ENCODE measurements at regions not wholly inside any gene's neighbourhood (a gene's known extent, or its start where the extent isn't known, plus 50 kb on each side); places are given as distances from the start of the nearest gene placed in this dataset.

DNA sequence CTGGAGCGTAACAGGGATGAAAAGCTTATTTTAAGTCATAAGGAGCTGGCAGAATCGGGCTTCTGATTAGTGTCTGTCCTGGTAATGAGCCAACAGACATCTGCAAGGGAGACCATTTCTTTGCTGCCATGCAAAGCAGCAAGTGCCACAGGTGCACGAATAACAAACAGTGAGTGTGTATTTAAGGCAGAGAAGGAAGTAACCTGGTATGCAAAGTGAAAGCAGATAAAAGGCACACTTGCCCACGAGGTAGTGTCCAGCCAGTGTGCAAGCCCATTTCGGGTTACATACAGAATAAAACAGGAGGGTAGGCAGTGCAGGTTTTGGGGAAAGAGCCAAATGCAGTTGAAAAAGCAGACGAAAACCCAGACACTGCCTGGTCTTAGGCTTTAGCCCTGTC, 1153.7 kb downstream of the SI start:
- peak; percentile 59 for DNase-seq

DNA sequence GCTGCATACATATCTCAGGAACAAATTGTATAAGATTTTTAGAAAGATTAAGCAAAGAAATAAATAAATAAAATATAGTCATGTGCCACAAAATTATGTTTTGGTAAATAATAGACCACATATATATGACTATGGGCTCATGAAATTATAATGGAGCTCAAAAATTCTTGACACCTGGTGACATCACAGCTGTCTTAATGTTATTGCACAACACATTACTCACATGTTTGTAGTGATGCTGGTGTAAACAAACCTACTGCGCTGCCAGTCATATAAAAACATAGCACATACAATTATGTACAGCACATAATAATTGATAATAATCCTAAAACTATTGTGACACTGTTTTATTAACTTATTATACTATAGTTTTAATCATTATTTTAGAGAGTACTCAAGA, 1159.1 kb downstream of the SI start:
- no peak for DNase-seq

DNA sequence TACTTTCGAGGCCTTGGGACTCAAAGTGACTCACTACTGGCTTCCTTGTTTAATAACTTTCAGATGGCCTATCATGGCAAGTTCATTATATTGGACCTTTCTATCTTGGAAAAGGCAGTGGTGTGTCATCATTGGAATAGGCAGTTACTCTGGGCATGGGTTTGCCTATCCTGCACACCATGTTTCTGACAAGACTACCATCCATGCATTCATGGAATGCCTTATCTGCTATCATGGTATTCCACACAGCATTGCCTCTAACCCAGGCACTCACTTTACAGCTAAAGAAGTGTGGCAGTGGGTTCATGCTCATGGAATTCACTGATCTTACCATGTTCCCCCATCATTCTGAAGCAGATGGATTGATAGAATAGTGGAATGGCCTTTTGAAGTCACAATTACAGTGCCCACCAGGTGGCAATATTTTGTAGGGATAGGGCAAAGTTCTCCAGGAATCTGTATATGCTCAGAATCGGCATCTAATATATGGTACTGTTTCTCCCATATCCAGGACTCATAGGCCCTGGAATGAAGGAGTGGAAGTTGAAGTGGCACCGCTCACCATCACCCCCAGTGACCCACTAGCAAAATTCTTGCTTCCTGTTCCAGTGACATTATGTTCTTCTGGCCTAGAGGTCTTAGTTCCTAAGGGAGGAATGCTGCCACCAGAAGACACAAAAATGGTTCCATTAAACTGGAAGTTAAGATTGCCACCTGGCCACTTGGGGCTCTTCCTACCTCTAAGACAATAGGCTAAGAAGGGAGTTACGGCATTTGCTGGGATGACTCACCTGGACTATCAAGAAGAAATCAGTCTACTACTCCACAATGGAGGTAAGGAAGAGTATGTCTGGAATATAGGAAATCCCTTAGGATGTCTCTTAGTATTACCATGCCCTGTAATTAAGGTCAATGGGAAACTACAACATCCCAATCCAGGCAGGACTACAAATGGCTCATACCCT, 1161.4 kb downstream of the SI start:
- peak; percentile 14 for DNase-seq

DNA sequence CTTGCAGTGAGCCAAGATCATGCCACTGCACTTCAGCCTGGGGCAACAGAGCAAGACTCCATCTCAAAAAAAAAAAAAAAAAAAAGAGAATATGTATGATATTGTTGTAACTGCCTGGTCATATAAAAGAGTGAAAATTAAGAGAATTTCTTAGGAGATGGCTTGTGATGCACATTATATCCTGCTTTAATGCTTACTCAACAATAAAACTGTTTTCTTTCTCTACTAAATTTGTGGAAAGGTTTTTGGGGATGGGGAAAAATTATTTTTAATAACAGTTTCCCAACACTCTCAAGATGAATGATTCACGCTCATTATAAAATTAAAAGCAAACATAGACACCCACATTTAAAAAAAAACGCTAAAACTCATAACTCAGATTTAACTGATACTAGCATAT, 1163.0 kb downstream of the SI start:
- DNase-seq = no peak

DNA sequence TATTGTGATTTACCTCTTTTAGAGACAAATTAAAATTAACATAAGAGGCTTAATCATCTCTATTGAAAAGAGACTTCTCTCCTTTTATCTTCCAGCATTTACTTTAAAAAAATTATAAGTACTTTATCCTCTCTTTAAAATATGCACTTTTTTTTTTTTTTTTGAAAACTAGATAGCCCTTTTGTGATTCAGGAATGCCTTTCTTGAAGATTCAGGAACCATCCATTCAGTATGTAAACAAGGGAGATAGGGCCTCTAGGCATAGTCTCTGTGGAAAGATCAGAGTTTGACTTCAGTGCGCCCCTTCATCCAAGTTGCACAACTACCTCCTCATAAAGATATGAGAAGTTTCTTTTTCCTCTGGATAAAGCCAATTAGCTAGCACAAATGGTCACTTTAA, 1163.7 kb downstream of the SI start:
- no peak for DNase-seq

DNA sequence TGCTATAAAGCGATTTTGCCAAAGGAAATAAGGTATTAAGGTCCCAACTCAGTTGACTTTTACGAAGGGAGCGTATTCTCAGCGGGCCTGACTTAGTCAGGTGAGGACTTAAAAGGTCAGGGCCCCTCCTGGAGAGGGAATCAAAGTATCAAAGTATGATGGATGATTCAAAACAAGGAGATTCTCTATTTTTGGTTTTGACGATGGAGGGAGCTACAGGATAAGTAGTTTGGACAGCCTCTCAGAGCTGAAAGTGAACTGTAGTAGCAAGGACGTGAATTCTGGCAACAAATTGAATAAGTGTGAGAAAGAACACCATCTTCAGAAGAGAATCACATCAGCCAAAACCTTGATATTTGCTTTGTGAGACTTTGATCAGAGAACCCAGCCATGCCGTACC, 1186.5 kb downstream of the SI start:
- no peak for DNase-seq

DNA sequence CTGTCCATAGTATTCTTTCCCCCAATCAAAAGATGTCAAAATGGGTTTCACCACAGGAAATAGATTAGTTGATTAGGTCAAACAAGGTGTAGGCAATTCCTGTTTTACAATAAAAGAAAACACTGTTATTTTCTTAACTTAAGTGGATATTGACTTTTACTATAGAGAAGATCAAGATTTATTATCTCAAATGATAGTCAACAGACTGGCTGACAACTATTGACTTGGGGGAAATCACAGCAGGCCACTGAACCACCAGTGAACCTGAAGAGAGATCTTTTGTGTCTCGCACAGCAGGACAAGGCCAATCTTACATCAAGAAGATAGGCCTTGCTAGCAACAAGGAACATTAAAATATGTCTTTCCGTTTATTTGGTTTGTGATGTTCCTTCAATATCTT, 1187.6 kb downstream of the SI start:
- DNase-seq = no peak

DNA sequence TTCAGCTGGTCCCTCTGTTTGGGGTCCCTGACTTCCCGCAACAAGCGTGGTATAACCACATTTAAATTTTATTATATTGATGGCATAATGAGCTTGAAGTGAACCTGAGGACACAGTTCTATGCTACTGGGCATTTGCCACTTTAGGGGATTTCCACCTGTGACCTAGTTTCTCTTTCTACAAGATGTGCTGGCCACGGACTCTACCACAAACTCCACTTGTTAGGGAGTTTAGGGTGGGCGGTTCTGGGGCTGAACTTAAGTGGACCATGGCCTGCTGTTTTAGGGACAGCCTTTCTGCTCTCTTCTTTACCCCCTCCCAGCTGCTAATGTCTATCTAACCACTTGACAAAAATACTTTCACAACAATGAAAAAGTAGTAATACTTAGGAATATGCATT, 1199.1 kb downstream of the SI start:
- no peak for DNase-seq

DNA sequence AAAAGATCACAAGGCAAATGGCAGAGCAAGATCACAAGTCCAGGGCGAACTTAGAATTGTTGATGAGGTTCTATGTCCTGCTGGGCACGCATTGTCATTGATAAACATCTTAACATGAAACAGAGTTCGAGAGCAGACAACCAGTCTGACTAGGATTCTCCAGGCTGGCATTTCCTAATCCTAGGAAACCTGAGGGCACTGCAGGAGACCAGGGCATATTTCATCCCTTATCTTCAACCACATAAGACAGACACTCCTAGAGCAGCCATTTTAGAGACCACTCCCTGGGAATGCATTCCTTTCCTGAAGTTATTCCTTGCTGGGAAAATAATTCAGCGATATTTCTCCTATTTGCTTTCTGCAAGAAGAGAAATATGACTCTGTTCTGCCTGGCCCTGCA, 1199.9 kb downstream of the SI start:
- DNase-seq = no peak

DNA sequence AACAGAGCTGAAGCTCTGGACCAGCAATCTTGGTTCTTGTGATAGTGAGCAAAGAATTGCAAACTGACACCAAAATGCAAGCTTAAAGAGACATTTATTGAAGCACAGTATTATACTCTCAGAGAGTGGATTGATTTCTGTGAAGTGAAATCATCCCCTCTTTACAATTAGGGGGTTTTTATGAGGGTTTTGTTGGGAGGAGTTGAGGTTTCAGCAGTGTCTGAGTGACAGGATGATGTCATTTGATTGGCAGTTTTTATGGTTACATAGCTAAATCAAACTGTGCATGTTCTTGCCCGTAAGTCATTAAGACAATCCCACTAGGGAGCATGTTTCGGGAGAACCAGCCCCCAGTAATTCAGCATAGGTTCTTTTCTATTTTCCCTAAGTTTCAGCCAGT, 1200.5 kb downstream of the SI start:
- no peak for DNase-seq

DNA sequence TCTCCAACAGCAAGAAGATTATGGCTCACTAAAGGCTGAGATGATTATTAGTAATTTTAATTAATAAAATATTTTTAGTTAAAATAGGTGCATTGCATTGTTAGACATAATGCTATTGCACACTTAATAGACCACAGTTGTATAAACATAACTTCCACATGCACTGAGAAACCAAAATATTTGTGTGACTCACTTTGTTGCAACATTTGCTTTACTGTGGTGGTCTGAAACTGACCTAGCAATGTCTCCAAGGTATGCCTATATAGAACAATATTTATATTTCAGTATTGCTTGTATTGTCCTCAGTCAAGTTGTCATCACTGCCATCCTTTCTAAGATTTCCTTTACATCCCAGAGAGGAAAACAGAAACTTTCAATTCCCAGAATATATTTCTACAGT, 1215.2 kb downstream of the SI start:
- DNase-seq = no peak

DNA sequence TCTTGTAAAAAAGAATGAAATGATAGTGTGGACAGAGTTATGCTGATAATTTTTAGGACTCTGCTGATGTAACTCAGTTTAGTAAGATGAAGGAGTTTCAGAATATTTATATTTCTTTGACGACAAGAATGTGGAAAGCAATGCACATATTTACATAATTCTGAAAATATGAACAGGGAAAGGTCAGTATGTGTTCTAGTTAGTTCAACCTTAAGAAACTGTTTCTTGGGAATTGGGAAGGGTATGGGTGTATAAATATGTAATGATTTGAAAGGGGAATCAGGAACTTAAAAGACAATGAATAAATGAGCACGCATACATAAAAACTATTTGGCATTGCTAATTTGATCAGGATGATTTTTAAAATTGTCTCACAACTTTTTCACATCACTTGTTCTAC, 1226.1 kb downstream of the SI start:
- DNase-seq = no peak

DNA sequence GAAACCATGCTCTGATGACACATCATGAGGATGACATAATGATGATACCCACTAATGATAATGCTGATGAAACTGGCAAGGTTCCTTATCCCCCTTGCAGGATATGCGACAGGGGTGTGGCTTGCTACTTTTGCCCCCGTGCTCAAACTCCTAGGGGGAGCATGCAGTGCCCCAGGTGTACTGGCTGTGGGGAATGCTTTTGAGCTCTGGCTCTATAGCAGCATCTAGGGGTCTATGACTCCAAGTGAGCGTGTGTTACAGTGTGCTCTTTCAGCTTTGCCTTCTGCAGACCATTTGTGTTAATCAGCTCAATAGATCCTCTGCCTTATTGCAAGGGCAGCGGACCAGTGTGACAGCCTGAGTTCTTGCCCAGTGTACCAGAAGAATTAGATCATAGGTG, 1239.5 kb downstream of the SI start:
- no peak for DNase-seq

DNA sequence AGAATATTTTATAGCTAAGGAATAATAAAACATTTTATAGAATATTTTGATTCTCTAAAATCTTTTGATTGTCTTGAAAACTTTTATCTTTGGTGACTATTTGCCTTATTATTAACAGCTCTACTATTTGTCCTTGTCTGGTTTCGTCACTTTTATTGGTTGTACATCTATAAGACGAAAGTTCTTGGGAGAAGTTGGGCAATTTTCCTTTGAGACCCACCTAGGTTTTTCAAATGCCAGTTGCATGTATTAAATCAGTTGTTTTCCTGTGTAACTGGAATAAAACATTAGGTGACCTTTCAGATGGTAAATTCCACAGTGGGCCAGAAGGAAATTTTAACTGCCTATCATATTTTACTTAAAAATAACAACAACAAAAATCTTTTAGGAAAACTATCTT, 1245.7 kb downstream of the SI start:
- no peak for DNase-seq

DNA sequence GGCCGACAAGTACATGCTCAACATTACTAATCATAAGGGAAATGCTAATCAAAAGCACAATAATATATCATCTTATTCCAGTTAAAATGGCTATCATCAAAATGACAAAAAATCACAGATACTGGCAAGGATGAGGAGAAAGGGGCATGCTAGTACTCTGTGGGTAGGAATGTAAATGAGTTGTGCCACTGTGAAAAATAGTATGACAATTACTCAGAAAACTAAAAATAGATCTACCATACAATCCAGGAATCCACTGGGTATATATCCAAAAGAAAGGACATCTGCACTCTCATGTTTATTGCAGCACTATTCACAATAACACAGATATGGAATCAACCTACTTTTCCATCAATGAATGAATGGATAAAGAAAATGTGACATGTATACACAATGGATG, 1256.5 kb downstream of the SI start:
- DNase-seq = no peak

DNA sequence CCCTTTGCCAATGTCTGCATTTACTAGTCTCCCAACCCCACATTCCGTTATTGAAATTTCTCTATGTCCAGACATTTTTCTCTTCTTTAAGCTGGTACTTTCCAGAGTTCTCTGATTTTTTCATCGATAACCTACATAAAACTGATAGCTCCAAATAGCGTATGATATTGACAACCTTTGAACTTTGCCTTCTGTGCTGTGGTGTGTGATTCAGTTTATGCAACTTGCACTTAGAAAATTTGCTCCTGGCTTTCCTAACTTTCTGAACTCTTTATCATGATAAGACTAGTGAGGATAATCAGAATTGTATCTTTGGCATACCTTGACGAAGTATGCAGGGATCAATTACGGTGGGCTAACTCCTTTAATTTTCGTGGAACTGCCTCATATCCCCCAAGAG, 1261.3 kb downstream of the SI start:
- DNase-seq = no peak

DNA sequence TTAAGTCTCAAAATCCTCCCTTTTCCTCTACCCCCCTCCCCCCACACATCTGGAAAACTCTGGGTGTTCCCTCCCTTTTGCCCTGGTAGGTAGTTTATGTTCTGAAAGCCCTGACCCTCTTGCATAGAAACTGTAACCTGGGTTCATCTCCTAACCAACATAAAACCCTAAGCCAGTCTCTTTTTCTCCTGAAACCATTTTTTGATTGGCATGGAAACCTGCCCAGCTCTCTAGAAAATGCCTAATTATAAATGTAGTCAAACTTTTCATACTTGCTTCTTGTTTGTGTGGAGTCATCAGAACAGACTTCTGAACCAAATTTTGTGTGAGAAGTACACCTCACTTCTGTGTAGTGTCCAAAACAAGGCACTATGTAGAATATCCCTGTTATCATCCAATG, 1264.4 kb downstream of the SI start:
- DNase-seq = no peak

DNA sequence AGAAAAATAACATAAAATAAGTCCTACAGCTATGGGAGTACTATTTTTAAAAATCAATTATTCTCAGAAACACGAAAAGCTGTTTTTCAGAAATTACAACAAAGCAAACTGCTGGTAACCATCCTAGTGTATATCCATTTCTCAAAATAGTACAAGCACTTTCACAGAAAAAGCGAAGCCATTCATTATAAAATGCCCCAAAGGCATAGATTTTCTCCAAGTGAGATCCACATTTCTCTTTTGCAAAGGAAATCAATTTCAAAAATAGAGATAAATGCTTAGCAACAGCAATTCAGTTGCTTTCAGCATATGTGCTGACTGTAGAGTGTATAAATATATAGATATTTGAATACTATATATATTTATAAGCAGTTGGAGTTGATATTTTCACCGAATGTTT, 1266.3 kb downstream of the SI start:
- DNase-seq = no peak

DNA sequence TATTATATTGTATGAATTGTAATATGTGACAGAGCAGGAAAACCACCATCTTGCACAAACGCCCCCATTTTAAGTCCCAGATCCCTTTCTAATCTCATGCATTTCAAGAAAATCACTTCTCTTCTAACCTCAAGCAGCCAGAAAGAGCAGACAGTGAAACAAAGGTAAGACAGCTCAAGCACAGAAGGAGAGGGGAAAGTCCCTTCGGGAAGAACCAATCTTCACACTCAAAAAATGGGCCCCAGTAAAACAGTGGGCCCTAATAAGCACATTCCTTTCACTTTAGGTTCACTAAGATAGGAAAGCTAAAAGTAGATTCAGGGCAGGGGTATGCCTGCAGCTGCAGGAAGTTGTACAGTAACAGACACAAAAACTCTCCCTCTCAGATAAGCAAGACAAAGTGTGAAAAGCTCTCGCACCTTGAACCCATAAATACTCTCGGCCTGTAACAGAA, 1268.7 kb downstream of the SI start:
- DNase-seq = no peak

DNA sequence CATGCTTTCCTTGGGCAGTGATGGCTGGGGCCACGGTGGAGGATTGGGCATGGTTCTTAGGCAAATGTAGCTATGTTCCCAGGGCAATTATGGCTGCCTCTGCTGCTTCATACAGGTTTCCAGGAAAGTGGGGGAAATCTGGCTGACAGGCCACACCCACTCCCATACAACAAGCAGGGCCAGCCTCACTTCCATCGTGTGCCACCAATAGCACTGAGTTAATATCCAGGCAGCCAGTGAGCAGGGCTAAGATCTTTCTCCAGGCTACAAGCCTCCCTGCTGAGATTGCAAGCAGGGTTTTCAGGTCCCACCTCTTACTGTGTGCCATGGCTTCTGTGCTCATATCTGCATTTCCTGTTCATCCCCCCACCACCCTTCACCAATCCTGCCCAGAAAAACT, 1291.9 kb downstream of the SI start:
- no peak for DNase-seq

DNA sequence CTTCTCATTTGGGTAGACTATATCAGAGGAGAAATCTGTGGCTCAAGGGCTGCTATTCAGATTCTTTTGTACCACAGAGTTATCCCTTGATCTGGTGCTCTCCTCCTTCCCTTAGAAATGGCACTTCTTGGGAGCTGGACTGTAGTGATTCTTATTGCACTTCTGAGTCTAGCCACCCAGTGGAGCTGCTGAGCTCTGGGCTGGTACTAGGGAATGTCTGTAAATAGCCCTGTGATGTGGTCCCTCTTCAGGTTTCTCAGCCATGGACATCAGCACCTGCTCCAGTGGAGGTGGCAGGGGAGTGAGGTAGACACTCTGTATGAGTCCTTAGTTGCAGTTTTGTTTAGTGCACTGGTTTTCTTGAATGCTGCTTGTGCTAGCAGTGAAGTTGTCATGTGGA, 1292.6 kb downstream of the SI start:
- DNase-seq = no peak

DNA sequence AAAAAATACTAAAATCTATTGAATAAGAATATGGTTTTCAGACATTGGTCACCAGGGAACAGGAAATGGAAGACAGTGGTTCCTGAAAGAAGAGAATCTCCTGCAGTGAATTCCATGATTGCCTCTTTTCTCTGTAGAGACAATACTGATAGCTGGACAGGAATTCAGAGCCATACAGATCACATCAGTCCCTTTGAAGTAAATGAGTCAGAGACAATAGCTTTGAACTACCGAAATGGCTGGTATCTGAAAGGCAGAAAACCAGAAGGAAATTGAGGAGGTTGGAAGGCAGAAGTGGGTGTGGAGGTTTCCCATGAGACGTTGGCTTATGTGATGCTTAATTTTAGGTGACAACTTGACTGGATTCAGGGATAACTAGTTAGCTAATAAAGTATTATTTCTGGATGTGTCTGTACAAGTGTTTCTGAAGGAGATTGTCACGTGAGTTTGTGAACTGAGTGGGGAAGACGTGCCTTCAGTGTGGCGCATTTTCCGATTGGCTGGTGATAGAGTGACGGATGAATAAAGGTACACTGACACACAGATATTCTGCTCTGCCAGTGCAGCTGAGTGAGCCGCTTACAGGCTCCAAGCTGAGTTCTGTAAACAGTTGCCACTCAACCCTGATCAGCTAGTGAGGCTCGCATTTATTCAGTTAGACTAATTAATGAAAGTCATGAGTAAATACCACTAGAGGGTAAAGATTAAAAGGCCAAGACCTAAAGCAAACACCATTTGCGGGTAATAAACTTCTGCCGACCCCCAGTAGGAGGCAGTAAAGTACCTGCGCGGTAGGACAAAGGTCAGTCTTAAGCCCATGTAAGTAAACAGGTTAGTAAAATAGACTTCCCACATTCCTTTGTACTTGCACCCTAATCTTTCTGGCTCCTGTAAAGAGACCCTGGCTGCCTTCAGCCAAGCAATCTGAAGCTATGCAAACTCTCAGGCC, 1298.6 kb downstream of the SI start:
- no peak for DNase-seq

DNA sequence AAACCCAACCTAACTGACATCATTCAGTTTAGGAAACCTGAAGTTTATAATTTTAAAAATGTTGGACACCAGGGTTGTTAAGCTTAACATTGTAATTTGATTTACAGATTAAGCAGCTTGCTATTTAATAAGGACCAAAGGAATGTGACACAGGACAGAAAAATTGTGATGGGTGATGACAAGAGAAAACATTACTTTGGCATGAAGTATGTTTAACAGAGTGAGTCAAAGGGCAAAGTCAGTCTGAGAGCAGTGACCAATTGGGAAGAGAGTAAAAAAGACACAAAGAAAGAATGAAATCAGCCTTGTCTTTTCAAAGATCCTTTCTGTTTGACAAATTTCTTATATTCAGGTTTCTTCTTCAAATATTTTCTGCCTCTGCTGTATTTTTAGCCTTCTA, 1301.6 kb downstream of the SI start:
- DNase-seq = no peak

DNA sequence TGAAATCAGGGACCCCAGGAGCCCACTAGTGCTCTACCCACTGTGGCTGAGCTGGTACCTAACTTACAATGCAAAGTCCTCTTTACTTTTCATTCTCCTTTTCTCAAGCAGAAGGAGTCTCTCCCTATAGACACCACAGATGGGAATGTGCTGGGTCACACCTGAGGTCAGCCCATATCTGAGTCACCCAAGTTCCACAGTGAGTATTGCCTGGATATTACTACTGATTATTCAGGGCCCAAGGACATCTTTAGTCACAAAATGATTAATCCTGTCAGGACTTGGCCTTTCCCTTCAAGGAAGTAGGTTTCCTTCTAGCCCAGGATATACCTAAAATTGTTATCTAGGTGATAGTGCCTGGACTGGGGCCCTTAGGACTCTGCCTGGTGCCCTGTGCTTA, 1305.2 kb downstream of the SI start:
- DNase-seq = no peak

All from DMS153 (cell line).